SK-N-SH (cell line): ENCODE measurements at regions not wholly inside any gene's neighbourhood (a gene's known extent, or its start where the extent isn't known, plus 50 kb on each side); places are given as distances from the start of the nearest gene placed in this dataset.

Experiments used
- CTCF ChIP-seq: fragments of 200-600 bp; sonication (generic); IDR thresholded peaks from 2 replicates; pipeline ENCODE4 v1.6.1; 2017; ENCODE audit warnings: antibody characterized with exemption, mild to moderate bottlenecking, moderate library complexity
- GABPA ChIP-seq: IDR thresholded peaks from 2 replicates; pipeline ENCODE4 v1.4.0; 2012; ENCODE audit warnings: low read depth, mild to moderate bottlenecking
- PBX3 ChIP-seq: IDR thresholded peaks from 2 replicates; pipeline ENCODE4; 2012

- TF ChIP-seq PBX3, result no peak
- no peak for TF ChIP-seq GABPA
- no peak for TF ChIP-seq CTCF
These were observed 101.8 kb upstream of the DOCK1 start for GRCh38 chr10:126803394-126803793.
